RWPE2 (cell line): ENCODE measurements at regions not wholly inside any gene's neighbourhood (a gene's known extent, or its start where the extent isn't known, plus 50 kb on each side); places are given as distances from the start of the nearest gene placed in this dataset.

ENCODE experiments used
- ATAC-seq: fragments of 200-7000 bp; cut with Tn5 transposase; 3 replicates; pipeline ENCODE4 v1.9.1; 2021; ENCODE audit warnings: low read depth
- DNase-seq: peaks from one replicate; pipeline ENCODE4 v3.0.0-alpha.2; 2020; ENCODE audit warnings: low spot score
- H3K27ac ChIP-seq: fragments of 450-650 bp; 2 replicates; pipeline ENCODE4 v1.5.1; 2017; ENCODE audit warnings: mild to moderate bottlenecking; ENCODE audit not compliant: poor library complexity, severe bottlenecking
- H3K27me3 ChIP-seq: fragments of 250-450 bp; sonication (Bioruptor Pico); 2 replicates; pipeline ENCODE4 v1.5.1; 2021; ENCODE audit warnings: mild to moderate bottlenecking, moderate library complexity; ENCODE audit not compliant: insufficient read depth, poor library complexity, severe bottlenecking
- H3K36me3 ChIP-seq: fragments of 250-450 bp; sonication (Bioruptor Pico); 2 replicates; pipeline ENCODE4 v1.5.1; 2020; ENCODE audit warnings: low read depth, mild to moderate bottlenecking, moderate library complexity
- H3K4me1 ChIP-seq: fragments of 250-450 bp; sonication (Bioruptor Pico); 2 replicates; pipeline ENCODE4 v1.5.1; 2021; ENCODE audit warnings: mild to moderate bottlenecking, moderate library complexity; ENCODE audit not compliant: insufficient read depth, poor library complexity, severe bottlenecking
- H3K4me3 ChIP-seq: fragments of 250-450 bp; sonication (Bioruptor Pico); 2 replicates; pipeline ENCODE4 v1.5.1; 2021; ENCODE audit warnings: mild to moderate bottlenecking, moderate library complexity; ENCODE audit not compliant: severe bottlenecking
- H3K9me3 ChIP-seq: fragments of 250-450 bp; sonication (Bioruptor Pico); 2 replicates; pipeline ENCODE4 v1.5.1; 2021; ENCODE audit warnings: mild to moderate bottlenecking, moderate library complexity; ENCODE audit not compliant: severe bottlenecking
- CTCF ChIP-seq: fragments of 450-650 bp; IDR thresholded peaks from one replicate; pipeline ENCODE4 v1.5.1; 2017; ENCODE audit warnings: mild to moderate bottlenecking, moderate library complexity; ENCODE audit not compliant: poor library complexity, severe bottlenecking

- TF ChIP-seq CTCF: no peak
- no peaks in the 10 kb centered on the region for H3K9me3 ChIP-seq
- no peaks in the 10 kb centered on the region for H3K27me3 ChIP-seq
- H3K36me3 ChIP-seq: no peaks in the 10 kb centered on the region
- no peaks in the 10 kb centered on the region for H3K4me1 ChIP-seq
- no peak overlapping the region for H3K4me3 ChIP-seq
- no peak for ATAC-seq
- no peak overlapping the region for H3K27ac ChIP-seq
- DNase-seq: no peak
Measured at GRCh38 chr1:213414911-213415310, 363.9 kb downstream of the RPS6KC1 start.

- H3K4me1 ChIP-seq: no peaks in the 10 kb centered on the region
- H3K27ac ChIP-seq: no peak overlapping the region
- H3K9me3 ChIP-seq: no peaks in the 10 kb centered on the region
- H3K27me3 ChIP-seq: no peaks in the 10 kb centered on the region
- no peak for TF ChIP-seq CTCF
- no peak for ATAC-seq
- no peaks in the 10 kb centered on the region for H3K36me3 ChIP-seq
- H3K4me3 ChIP-seq: no peak overlapping the region
- DNase-seq: no peak
Measured at GRCh38 chr1:213415691-213416380, 364.8 kb downstream of the RPS6KC1 start.

GRCh38 chr1:213416461-213417224 is 365.6 kb downstream of the RPS6KC1 start:
- Histone ChIP-seq H3K4me3 (no peak overlapping the region), H3K27me3 (no peaks in the 10 kb centered on the region), H3K27ac (no peak overlapping the region), H3K9me3 (no peaks in the 10 kb centered on the region), H3K36me3 (no peaks in the 10 kb centered on the region), H3K4me1 (no peaks in the 10 kb centered on the region)
- ATAC-seq (no peak), DNase-seq (no peak)
- no peak for TF ChIP-seq CTCF

GRCh38 chr1:213417225-213417820 is 366.3 kb downstream of the RPS6KC1 start:
- no peak for TF ChIP-seq CTCF
- H3K27ac ChIP-seq: no peak overlapping the region
- H3K27me3 ChIP-seq: no peaks in the 10 kb centered on the region
- ATAC-seq (no peak), DNase-seq (no peak)
- H3K4me3 ChIP-seq: no peak overlapping the region
- no peaks in the 10 kb centered on the region for H3K9me3 ChIP-seq
- no peaks in the 10 kb centered on the region for H3K4me1 ChIP-seq
- H3K36me3 ChIP-seq: no peaks in the 10 kb centered on the region
